ENCODE measurements at regions not wholly inside any gene's neighbourhood (a gene's known extent, or its start where the extent isn't known, plus 50 kb on each side); places are given as distances from the start of the nearest gene placed in this dataset.
A peak's percentile ranks its signal among the peaks of the same experiment; 100 is the strongest.
"Not testable (repeated sequence)": the region's sequence is repeated elsewhere in the genome, so short reads cannot be mapped to it uniquely, and the experiment has no call there.

DNA sequence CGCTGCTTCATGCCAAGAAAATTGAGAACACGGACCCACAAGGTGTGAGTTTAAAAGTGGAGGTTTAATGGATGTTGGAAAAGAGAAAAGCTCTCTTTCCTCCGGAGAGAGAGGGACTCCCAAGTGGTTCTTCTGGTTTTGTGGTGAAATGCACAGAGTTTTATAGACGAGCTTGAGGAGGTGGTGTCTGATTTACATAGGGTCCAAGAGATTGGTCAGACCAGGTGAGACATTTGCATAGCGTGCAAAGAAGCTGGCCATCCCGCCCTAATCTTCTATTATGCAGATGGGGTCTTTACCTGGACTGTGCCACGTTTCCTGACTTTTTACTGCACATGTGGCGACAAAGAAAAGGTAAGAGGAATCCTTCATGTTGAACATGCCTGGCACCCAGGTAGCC is 236.4 kb upstream of the PCDH9 start:
- intact Hi-C loops (cut with DNase I; ENCODE audit: low total_unique reads), result no loop called here
- Histone ChIP-seq H3K27me3 (no peaks in the 10 kb centered on the region), H3K4me3 (peak overlapping the region in 1 of 2 donors; percentile 6), H3K4me1 (no peaks in the 10 kb centered on the region), H3K36me3 (ENCODE audit: low read depth, missing control alignments) (no peaks in the 10 kb centered on the region), H3K9me3 (no peaks in the 10 kb centered on the region), H3K27ac (no peak overlapping the region)
- no peak for DNase-seq
- WGBS, 2 donors, result 63 to 68% methylated on average over 8 of the region's 8 CpGs
- no peak for TF ChIP-seq POLR2A (IDR thresholded peaks at IDR 0.05)
- TF ChIP-seq, protein P1, sequence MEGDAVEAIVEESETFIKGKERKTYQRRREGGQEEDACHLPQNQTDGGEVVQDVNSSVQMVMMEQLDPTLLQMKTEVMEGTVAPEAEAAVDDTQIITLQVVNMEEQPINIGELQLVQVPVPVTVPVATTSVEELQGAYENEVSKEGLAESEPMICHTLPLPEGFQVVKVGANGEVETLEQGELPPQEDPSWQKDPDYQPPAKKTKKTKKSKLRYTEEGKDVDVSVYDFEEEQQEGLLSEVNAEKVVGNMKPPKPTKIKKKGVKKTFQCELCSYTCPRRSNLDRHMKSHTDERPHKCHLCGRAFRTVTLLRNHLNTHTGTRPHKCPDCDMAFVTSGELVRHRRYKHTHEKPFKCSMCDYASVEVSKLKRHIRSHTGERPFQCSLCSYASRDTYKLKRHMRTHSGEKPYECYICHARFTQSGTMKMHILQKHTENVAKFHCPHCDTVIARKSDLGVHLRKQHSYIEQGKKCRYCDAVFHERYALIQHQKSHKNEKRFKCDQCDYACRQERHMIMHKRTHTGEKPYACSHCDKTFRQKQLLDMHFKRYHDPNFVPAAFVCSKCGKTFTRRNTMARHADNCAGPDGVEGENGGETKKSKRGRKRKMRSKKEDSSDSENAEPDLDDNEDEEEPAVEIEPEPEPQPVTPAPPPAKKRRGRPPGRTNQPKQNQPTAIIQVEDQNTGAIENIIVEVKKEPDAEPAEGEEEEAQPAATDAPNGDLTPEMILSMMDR (IDR thresholded peaks at IDR 0.05), result no peak

DNA sequence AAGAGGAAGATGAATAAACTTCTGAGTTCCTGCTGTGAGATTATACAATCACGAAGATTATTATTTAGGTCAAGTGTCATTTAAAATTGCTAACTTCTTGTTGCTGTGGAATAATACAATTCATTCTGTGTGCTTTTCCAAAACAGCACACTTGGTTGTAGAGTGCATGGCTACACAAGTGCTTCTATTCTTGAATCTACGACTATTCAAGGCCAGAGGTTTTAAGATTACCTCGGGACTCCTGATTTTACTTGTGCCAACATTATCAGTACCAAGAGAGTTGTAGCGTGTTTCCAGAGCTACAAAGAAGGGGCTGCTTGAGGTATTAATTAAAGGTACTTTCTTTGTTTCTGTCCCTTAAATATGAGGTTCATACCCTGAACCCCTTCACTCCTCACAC is 234.0 kb upstream of the PCDH9 start:
- intact Hi-C loops (cut with DNase I; ENCODE audit: low total_unique reads), result no loop called here
- WGBS, 2 donors, result 20 to 29% methylated on average over 4 of the region's 4 CpGs

DNA sequence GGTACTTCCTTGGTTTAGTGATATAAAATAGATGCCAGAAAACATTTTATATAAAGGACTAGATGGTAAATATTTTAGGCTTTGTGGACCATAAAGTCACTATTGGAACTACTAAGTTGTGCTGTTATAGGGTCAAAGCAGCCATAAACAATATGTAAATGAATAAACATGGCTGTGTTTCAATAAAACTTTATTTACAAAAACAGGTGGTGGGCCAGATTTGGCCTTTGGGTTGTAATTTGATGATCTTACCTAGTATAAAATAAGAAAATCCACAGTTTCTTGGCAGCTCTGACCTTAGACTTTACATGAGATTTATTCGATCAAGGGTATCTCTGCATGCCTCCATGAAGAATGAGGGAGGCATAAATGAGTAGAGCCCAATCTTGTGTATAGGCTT is 232.0 kb upstream of the PCDH9 start:
- no peak for DNase-seq
- no peaks in the 10 kb centered on the region for H3K36me3 ChIP-seq (ENCODE audit: low read depth, missing control alignments)
- no peak overlapping the region for H3K27ac ChIP-seq
- intact Hi-C loops (cut with DNase I; ENCODE audit: low total_unique reads), result no loop called here
- H3K9me3 ChIP-seq, result no peaks in the 10 kb centered on the region
- TF ChIP-seq, protein P1 (IDR thresholded peaks at IDR 0.05), result no peak
- no peak for TF ChIP-seq POLR2A (IDR thresholded peaks at IDR 0.05)
- no peaks in the 10 kb centered on the region for H3K4me1 ChIP-seq
- no peaks in the 10 kb centered on the region for H3K27me3 ChIP-seq
- no peak overlapping the region for H3K4me3 ChIP-seq
- 88 to 97% methylated on average over 1 of the region's 1 CpG for WGBS, 2 donors

More for the DNA sequence above, 234.0 kb upstream of the PCDH9 start:
- Histone ChIP-seq H3K9me3 (no peaks in the 10 kb centered on the region), H3K4me1 (no peaks in the 10 kb centered on the region), H3K36me3 (ENCODE audit: low read depth, missing control alignments) (no peaks in the 10 kb centered on the region), H3K27ac (no peak overlapping the region), H3K27me3 (no peaks in the 10 kb centered on the region), H3K4me3 (no peak overlapping the region)
- TF ChIP-seq, protein P1 (IDR thresholded peaks at IDR 0.05), result no peak
- TF ChIP-seq POLR2A (IDR thresholded peaks at IDR 0.05), result no peak
- no peak for DNase-seq

DNA sequence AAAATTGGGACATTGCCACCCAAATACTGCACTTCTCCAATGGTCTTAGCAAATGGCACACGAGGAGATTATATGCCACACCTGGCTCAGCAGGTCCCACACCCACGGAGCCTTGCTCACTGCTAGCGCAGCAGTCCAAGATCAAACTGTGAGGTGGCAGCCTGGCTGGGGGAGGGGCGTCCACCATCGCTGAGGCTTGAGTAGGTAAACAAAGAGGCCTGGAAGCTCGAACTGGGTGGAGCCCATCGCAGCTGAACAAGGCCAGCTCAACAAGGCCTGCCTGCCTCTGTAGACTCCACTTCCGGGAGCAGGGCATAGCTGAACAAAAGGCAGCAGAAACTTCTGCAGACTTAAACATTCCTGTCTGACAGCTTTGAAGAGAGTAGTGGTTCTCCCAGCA is 222.4 kb upstream of the PCDH9 start:
- H3K27ac ChIP-seq; H3K4me3 ChIP-seq; DNase-seq; intact Hi-C loops (cut with DNase I; ENCODE audit: low total_unique reads); H3K4me1 ChIP-seq; H3K27me3 ChIP-seq; H3K36me3 ChIP-seq (ENCODE audit: low read depth, missing control alignments); H3K9me3 ChIP-seq: not testable (repeated sequence)
- 77 to 85% methylated on average over 8 of the region's 8 CpGs for WGBS, 2 donors

DNA sequence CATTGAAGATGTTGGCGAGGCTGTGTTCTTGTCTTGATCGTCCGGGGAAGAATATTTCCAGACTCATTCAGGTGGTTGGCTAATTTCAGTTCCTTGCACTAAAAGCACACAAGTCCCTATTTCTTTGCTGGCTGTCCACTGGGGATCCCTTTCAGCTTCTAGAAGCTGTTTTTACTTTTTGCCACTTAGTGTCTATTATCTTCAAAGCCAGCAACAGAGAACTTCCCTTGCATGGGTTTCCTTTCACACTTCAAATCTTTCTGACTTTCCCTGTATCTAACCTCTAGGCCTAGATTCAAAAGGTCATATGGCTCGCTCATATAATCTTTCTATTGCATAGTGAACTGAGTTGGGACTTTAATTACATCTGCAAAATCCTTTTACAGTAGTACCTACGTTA is 215.3 kb upstream of the PCDH9 start:
- Histone ChIP-seq H3K27ac (no peak overlapping the region), H3K4me3 (no peak overlapping the region), H3K36me3 (ENCODE audit: low read depth, missing control alignments) (no peaks in the 10 kb centered on the region), H3K4me1 (no peaks in the 10 kb centered on the region), H3K27me3 (no peaks in the 10 kb centered on the region), H3K9me3 (no peaks in the 10 kb centered on the region)
- DNase-seq, result no peak
- TF ChIP-seq POLR2A (IDR thresholded peaks at IDR 0.05), result no peak
- TF ChIP-seq, protein P1 (IDR thresholded peaks at IDR 0.05), result no peak
- intact Hi-C loops (cut with DNase I; ENCODE audit: low total_unique reads), result no loop called here
- WGBS, 2 donors, result 82 to 87% methylated on average over 5 of the region's 5 CpGs
